Fibroblast of mammary gland (primary cell): ENCODE measurements at regions not wholly inside any gene's neighbourhood (a gene's known extent, or its start where the extent isn't known, plus 50 kb on each side); places are given as distances from the start of the nearest gene placed in this dataset.

Source experiments
- DNase-seq: peaks from one replicate; pipeline ENCODE4 v3.0.0-alpha.2; 2010; ENCODE audit warnings: low read depth
- H3K4me3 ChIP-seq: 2 replicates; pipeline ENCODE4 v1.5.1; 2011; ENCODE audit warnings: low read depth, mild to moderate bottlenecking, low read length, moderate library complexity; ENCODE audit not compliant: control insufficient read depth
- TF ChIP-seq, protein P1 (sequence below): conservative IDR thresholded peaks from 2 replicates; pipeline ENCODE4 v1.5.1; 2011; ENCODE audit warnings: low read depth, low read length, inconsistent platforms; ENCODE audit not compliant: control insufficient read depth, insufficient read depth

GRCh38 chr3:1696669-1697275, 401.9 kb upstream of the CNTN4 start:
- TF ChIP-seq, protein P1, sequence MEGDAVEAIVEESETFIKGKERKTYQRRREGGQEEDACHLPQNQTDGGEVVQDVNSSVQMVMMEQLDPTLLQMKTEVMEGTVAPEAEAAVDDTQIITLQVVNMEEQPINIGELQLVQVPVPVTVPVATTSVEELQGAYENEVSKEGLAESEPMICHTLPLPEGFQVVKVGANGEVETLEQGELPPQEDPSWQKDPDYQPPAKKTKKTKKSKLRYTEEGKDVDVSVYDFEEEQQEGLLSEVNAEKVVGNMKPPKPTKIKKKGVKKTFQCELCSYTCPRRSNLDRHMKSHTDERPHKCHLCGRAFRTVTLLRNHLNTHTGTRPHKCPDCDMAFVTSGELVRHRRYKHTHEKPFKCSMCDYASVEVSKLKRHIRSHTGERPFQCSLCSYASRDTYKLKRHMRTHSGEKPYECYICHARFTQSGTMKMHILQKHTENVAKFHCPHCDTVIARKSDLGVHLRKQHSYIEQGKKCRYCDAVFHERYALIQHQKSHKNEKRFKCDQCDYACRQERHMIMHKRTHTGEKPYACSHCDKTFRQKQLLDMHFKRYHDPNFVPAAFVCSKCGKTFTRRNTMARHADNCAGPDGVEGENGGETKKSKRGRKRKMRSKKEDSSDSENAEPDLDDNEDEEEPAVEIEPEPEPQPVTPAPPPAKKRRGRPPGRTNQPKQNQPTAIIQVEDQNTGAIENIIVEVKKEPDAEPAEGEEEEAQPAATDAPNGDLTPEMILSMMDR: no peak
- no peak for DNase-seq
- no peak overlapping the region for H3K4me3 ChIP-seq

GRCh38 chr3:1699361-1699920, 399.2 kb upstream of the CNTN4 start:
- DNase-seq: no peak
- H3K4me3 ChIP-seq: no peak overlapping the region
- TF ChIP-seq, protein P1: no peak

- no peak for DNase-seq
- TF ChIP-seq, protein P1: no peak
- no peak overlapping the region for H3K4me3 ChIP-seq
Measured at GRCh38 chr3:1700650-1701049, 398.0 kb upstream of the CNTN4 start.

- no peak for DNase-seq
- TF ChIP-seq, protein P1: no peak
Measured at GRCh38 chr3:1703169-1703568, 395.5 kb upstream of the CNTN4 start.

GRCh38 chr3:1710663-1711062, 388.0 kb upstream of the CNTN4 start:
- no peak overlapping the region for H3K4me3 ChIP-seq
- TF ChIP-seq, protein P1: no peak
- no peak for DNase-seq

More at GRCh38 chr3:1703169-1703568, 395.5 kb upstream of the CNTN4 start:
- no peak overlapping the region for H3K4me3 ChIP-seq

- no peak overlapping the region for H3K4me3 ChIP-seq
- TF ChIP-seq, protein P1: no peak
- DNase-seq: no peak
Measured at GRCh38 chr3:1717524-1717923, 381.1 kb upstream of the CNTN4 start.
